ENCODE measurements at regions not wholly inside any gene's neighbourhood (a gene's known extent, or its start where the extent isn't known, plus 50 kb on each side); places are given as distances from the start of the nearest gene placed in this dataset.

- Mint-ChIP-seq H3K27ac (no peak overlapping the region), H3K36me3 (peaks cover 9% of the 10 kb centered on the region; the same call in 1 of the 2 replicates), H3K27me3 (ENCODE audit: low read depth) (no peaks in the 10 kb centered on the region), H3K4me3 (no peak overlapping the region), H3K4me1 (peaks cover 18% of the 10 kb centered on the region), H3K9me3 (peaks cover 11% of the 10 kb centered on the region)
- DNase-seq (ENCODE audit: low spot score) (no peak), ATAC-seq (no peak)
- POLR2A ChIA-PET, result no interaction called here
- CTCF ChIA-PET, result no interaction called here
- TF ChIP-seq STAT6 (CRISPR knock-in tag; conservative IDR thresholded peaks at IDR 0.05; ENCODE audit: low read depth), result no peak
- no peak for TF ChIP-seq IRF1 (CRISPR knock-in tag; IDR thresholded peaks at IDR 0.05)
- TF ChIP-seq MAX (CRISPR knock-in tag; IDR thresholded peaks at IDR 0.05), result no peak
- TF ChIP-seq ATF6 (CRISPR knock-in tag; IDR thresholded peaks at IDR 0.05), result no peak
- no peak for TF ChIP-seq NFE2L1 (CRISPR knock-in tag; IDR thresholded peaks at IDR 0.05)
- TF ChIP-seq HMGA2 (CRISPR knock-in tag; IDR thresholded peaks at IDR 0.05), result no peak
- no peak for TF ChIP-seq E2F4 (CRISPR knock-in tag; IDR thresholded peaks at IDR 0.05; ENCODE audit: borderline replicate concordance, low read depth)
- TF ChIP-seq ZNF396 (CRISPR knock-in tag; IDR thresholded peaks at IDR 0.05; ENCODE audit: borderline replicate concordance), result no peak
- no peak for TF ChIP-seq NR3C1 (CRISPR knock-in tag; conservative IDR thresholded peaks at IDR 0.05; ENCODE audit: low read depth)
- no peak for TF ChIP-seq RELA (CRISPR knock-in tag; IDR thresholded peaks at IDR 0.05; ENCODE audit: borderline replicate concordance)
- TF ChIP-seq ELF4 (CRISPR knock-in tag; IDR thresholded peaks at IDR 0.05; ENCODE audit: low read depth), result no peak
- TF ChIP-seq FOXK1 (CRISPR knock-in tag; IDR thresholded peaks at IDR 0.05), result no peak
- TF ChIP-seq PRDM15 (CRISPR knock-in tag; IDR thresholded peaks at IDR 0.05), result no peak
- no peak for TF ChIP-seq NR1H2 (CRISPR knock-in tag; IDR thresholded peaks at IDR 0.05)
Measured at GRCh38 chr7:80373429-80374032, 138.3 kb downstream of the GNAT3 start.

- Mint-ChIP-seq H3K4me1 (peaks cover 13% of the 10 kb centered on the region), H3K27ac (no peak overlapping the region), H3K36me3 (peaks cover 9% of the 10 kb centered on the region; the same call in 1 of the 2 replicates), H3K27me3 (ENCODE audit: low read depth) (no peaks in the 10 kb centered on the region), H3K4me3 (no peak overlapping the region), H3K9me3 (peaks cover 11% of the 10 kb centered on the region)
- ATAC-seq, result no peak
- DNase-seq (ENCODE audit: low spot score), result no peak
- POLR2A ChIA-PET, result no interaction called here
- CTCF ChIA-PET, result no interaction called here
- TF ChIP-seq ZNF425 (CRISPR knock-in tag; conservative IDR thresholded peaks at IDR 0.05), result no peak
- no peak for TF ChIP-seq NR2C2 (CRISPR knock-in tag; IDR thresholded peaks at IDR 0.05)
- TF ChIP-seq TEAD1 (CRISPR knock-in tag; IDR thresholded peaks at IDR 0.05), result no peak
- TF ChIP-seq MLX (CRISPR knock-in tag; IDR thresholded peaks at IDR 0.05), result no peak
- TF ChIP-seq SMAD4 (CRISPR knock-in tag; IDR thresholded peaks at IDR 0.05), result no peak
- no peak for TF ChIP-seq RORB (CRISPR knock-in tag; IDR thresholded peaks at IDR 0.05)
Measured at GRCh38 chr7:80372415-80372814, 139.4 kb downstream of the GNAT3 start.

Measured in WTC11 (cell line).